Progenitor cell of endocrine pancreas (in vitro differentiated cells): ENCODE measurements at regions not wholly inside any gene's neighbourhood (a gene's known extent, or its start where the extent isn't known, plus 50 kb on each side); places are given as distances from the start of the nearest gene placed in this dataset.

Experiments
- DNase-seq: peaks from one replicate; pipeline ENCODE4 v3.0.0; 2021; ENCODE audit warnings: low spot score; ENCODE audit not compliant: unreplicated experiment
- H3K27ac Mint-ChIP-seq: 2 replicates; pipeline ENCODE4 v1.8.0; 2021; ENCODE audit warnings: mild to moderate bottlenecking, moderate library complexity, mixed read lengths
- H3K27me3 Mint-ChIP-seq: 2 replicates; pipeline ENCODE4 v1.8.0; 2021; ENCODE audit warnings: mixed read lengths
- H3K36me3 Mint-ChIP-seq: 2 replicates; pipeline ENCODE4 v1.8.0; 2022; ENCODE audit warnings: mixed read lengths; ENCODE audit not compliant: insufficient read depth
- H3K4me1 Mint-ChIP-seq: 2 replicates; pipeline ENCODE4 v1.8.0; 2021; ENCODE audit warnings: low read depth, mixed read lengths
- H3K4me3 Mint-ChIP-seq: 2 replicates; pipeline ENCODE4 v1.8.0; 2021; ENCODE audit warnings: low read depth, mild to moderate bottlenecking, moderate library complexity, mixed read lengths
- H3K9me3 Mint-ChIP-seq: 2 replicates; pipeline ENCODE4 v1.8.0; 2021; ENCODE audit warnings: low read depth, mixed read lengths
- TF ChIP-seq, protein P1 (sequence below): fragments of 200-600 bp; sonication (generic); IDR thresholded peaks from one replicate; pipeline ENCODE4 v1.5.0; 2021; ENCODE audit warnings: antibody characterized with exemption, mild to moderate bottlenecking; ENCODE audit not compliant: unreplicated experiment

DNA sequence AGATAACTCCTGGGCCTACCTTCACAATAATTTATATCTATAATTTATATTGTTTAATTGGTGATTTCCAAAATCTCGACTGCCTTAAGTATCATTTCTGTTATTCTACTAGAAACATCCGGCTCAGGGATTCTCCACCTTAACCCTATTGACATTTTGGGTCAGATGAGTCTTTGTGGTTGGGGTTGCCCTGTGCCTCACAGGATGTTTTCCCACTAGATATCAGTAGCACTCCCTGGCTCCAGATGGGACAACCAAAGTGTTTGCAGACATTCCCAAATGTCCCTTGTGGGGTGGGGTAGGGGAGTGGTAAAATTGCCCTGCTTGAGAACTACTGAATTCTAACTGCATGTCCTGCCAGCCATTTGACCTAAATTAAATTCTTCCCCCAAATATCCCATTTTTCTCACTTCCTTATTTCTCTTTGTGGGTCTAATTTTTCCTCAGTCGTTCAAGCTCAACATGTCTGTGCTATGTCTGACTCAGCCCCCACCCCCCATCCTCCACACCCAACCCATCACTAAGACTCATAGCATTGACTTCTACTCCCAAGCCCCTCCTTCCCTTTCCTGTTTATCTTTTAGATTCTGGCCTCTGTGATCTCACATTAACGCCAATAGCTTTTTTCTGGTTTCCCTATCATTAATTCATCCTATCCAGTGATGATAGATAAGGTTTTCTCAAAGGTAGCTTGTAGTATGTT, 545.1 kb downstream of the EFNB2 start:
- TF ChIP-seq, protein P1, sequence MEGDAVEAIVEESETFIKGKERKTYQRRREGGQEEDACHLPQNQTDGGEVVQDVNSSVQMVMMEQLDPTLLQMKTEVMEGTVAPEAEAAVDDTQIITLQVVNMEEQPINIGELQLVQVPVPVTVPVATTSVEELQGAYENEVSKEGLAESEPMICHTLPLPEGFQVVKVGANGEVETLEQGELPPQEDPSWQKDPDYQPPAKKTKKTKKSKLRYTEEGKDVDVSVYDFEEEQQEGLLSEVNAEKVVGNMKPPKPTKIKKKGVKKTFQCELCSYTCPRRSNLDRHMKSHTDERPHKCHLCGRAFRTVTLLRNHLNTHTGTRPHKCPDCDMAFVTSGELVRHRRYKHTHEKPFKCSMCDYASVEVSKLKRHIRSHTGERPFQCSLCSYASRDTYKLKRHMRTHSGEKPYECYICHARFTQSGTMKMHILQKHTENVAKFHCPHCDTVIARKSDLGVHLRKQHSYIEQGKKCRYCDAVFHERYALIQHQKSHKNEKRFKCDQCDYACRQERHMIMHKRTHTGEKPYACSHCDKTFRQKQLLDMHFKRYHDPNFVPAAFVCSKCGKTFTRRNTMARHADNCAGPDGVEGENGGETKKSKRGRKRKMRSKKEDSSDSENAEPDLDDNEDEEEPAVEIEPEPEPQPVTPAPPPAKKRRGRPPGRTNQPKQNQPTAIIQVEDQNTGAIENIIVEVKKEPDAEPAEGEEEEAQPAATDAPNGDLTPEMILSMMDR = no peak
- peaks cover 3% of the 10 kb centered on the region for H3K27me3 Mint-ChIP-seq
- H3K36me3 Mint-ChIP-seq = no peaks in the 10 kb centered on the region
- no peak for DNase-seq
- no peaks in the 10 kb centered on the region for H3K9me3 Mint-ChIP-seq
- H3K27ac Mint-ChIP-seq = no peak overlapping the region
- H3K4me3 Mint-ChIP-seq = no peak overlapping the region
- peaks cover 3% of the 10 kb centered on the region for H3K4me1 Mint-ChIP-seq

DNA sequence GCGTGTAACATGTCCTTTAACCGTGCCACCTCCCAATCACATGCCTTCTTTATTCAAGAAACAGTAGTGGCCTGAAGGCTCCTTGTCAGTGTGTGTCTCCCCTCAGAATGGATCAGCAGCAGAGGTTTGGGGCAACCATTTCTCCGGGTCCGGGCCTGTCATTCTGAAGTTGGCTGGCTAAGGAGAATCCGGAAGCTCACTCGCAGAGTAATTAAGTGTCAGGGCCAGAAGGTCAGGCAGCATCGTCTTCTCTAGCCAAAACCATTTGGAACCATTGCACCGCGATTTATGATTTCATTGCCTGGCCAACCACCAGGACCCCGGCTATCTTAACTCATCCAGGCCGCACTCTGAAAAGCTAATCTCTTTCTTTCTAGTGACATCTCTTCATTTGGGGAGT, 550.8 kb downstream of the EFNB2 start:
- no peaks in the 10 kb centered on the region for H3K27me3 Mint-ChIP-seq
- H3K4me1 Mint-ChIP-seq = peaks cover 3% of the 10 kb centered on the region
- TF ChIP-seq, protein P1 = no peak
- H3K9me3 Mint-ChIP-seq = no peaks in the 10 kb centered on the region
- H3K4me3 Mint-ChIP-seq = no peak overlapping the region
- H3K27ac Mint-ChIP-seq = no peak overlapping the region
- no peak for DNase-seq
- H3K36me3 Mint-ChIP-seq = no peaks in the 10 kb centered on the region

DNA sequence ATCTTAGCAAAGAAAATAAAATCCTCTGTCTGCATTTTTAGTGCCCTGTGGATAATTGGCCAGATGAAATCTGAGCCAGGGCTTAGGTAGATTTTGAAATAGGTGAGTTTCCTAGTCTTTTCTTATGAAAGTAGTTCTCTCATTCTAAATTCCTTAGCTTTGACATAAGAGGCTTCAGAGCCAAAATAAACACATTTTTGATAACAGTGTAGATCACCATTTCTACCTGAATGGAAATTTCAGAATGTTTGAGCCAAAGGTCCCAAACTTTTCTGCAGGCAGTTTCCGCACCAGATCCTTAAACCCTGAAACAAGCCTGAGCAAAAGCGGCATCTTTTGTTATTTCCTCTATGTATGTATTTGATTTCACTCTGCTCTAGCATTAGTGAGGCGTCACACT, 551.2 kb downstream of the EFNB2 start:
- Mint-ChIP-seq H3K4me1 (peaks cover 7% of the 10 kb centered on the region), H3K4me3 (no peak overlapping the region), H3K27me3 (no peaks in the 10 kb centered on the region), H3K9me3 (no peaks in the 10 kb centered on the region), H3K27ac (no peak overlapping the region), H3K36me3 (no peaks in the 10 kb centered on the region)
- DNase-seq = no peak
- TF ChIP-seq, protein P1 = no peak

DNA sequence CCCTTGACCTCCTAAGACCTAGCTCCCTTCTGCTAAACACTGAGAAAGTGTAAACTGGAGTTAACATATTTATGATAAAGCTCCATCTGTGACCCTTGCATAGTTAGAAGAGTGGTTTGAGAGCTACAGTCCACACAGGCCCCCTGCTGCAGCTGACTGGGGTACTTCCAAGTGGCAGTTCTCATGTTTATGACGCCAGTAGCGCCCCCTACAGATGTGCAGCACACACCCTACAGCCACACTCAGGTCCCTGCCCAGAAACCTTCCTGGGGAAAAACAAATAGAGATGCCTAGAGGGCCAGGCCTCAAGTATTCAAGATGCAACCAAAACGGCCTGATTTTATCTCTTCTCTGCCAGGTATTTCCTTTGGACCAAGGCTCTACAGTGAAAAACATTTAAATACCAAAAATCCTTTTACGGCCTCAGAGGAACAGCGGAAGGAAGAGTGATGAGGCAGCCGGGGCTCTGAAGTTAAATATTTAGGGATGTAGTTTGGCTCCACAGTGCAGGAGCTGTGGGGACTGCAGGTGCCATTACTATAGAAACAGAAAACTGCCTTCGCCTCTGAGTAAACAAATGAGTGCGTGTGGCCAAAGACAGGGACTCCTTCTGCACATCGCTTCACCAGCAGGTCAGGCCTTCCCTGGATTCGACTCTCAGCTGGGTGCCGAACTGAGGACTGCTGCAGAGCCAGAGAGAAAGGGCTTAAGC, 553.1 kb downstream of the EFNB2 start:
- H3K27me3 Mint-ChIP-seq = no peaks in the 10 kb centered on the region
- TF ChIP-seq, protein P1 = no peak
- peaks cover 1% of the 10 kb centered on the region for H3K36me3 Mint-ChIP-seq
- peaks cover 2% of the 10 kb centered on the region for H3K9me3 Mint-ChIP-seq
- no peak for DNase-seq
- H3K27ac Mint-ChIP-seq = no peak overlapping the region
- H3K4me3 Mint-ChIP-seq = no peak overlapping the region
- H3K4me1 Mint-ChIP-seq = peaks cover 8% of the 10 kb centered on the region

DNA sequence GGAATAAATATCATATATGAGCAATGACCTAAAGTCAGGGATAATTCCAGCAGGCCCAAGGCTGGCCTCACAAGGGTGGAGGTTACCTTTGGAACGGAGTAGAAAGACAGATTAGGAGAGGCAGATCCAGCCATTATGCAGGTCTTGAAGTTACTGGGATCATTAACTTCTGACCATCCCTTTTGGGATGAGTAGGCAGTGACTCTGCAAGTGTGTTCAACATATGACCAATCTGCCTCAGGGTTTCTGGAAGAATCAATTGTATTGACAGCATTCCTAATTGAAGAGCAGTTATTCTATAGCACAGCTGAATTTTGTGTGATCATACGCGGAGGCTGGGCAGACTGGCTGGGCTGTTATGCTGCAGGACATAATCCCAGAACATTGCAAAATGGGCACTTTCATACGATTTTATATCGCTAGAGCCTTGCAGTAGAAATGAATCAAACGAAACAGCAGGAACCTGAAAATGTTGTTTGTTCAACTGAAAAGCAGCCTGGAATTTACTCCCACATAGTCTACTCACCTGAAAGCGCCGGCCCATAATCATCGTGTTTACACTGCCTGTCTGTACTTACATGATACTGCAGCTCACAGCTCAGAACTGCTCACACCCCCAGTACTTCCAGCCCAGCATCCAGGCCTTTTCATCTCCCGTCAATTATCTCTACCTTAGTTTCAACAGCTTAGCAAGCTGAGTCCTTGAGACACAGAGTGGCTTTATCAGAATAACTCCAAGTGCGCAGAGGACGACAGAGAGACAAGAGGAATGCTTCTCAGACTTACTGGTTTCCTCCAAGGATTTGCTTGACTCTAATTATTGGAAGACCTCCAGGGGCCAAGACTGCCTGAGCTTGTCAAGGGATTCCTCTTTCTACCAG, 556.1 kb downstream of the EFNB2 start:
- TF ChIP-seq, protein P1 = no peak
- Mint-ChIP-seq H3K4me3 (no peak overlapping the region), H3K36me3 (peaks cover 1% of the 10 kb centered on the region), H3K4me1 (peaks cover 8% of the 10 kb centered on the region), H3K27ac (no peak overlapping the region), H3K27me3 (no peaks in the 10 kb centered on the region), H3K9me3 (peaks cover 7% of the 10 kb centered on the region)
- no peak for DNase-seq
